Astrocyte of the hippocampus (primary cell): ENCODE measurements at regions not wholly inside any gene's neighbourhood (a gene's known extent, or its start where the extent isn't known, plus 50 kb on each side); places are given as distances from the start of the nearest gene placed in this dataset.
"Not testable (repeated sequence)": the region's sequence is repeated elsewhere in the genome, so short reads cannot be mapped to it uniquely, and the experiment has no call there.

Source experiments
- DNase-seq: peaks from one replicate; pipeline ENCODE4 v3.0.0; 2011; ENCODE audit warnings: low read depth, low spot score

DNA sequence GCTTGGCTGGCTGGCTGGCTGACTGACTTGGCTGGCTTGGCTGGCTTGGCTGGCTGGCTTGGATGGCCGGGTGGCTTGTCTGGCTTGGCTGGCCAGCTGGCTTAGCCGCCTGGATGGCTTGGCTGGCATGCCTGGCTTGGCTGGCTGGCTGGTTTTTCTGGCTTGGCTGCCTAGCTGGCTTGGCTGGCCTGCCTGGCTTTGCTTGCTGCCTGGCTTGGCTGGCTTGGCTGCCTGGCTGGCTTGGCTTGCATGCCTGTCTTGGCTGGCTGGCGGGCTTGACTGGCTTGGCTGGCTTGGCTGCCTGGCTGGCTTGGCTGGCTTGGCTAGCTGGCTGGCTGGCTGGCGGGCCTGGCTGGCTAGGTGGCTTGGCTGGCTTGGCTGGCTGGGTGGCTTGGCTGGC is 2830.5 kb downstream of the RPIA start:
- not testable (repeated sequence) for DNase-seq

GRCh38 chr2:91522877-91523276 is 2831.4 kb downstream of the RPIA start:
- not testable (repeated sequence) for DNase-seq

GRCh38 chr2:91523751-91524150 is 2832.3 kb downstream of the RPIA start:
- DNase-seq: not testable (repeated sequence)

GRCh38 chr2:91525587-91525986 is 2834.1 kb downstream of the RPIA start:
- DNase-seq: not testable (repeated sequence)

GRCh38 chr2:91526083-91526482 is 2834.6 kb downstream of the RPIA start:
- not testable (repeated sequence) for DNase-seq

DNA sequence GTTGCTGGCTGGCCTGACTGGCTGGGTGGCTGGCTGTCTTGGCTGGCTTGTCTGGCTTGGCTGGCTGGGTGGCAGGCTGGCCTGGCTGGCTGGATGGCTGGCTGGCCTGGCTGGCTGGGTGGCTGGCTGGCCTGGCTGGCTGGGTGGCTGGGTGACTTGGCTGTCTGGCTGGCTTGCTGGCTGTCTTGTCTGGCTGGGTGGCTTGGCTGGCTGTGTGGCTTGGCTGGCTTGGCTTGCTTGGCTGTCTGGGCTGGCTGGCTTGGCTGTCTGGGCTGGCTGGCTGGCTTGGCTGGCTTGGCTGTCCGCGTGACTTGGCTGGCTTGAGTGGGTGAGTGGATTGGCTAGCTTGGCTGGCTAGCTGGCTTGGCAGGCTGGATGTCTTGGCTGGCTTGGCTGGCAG is 2835.6 kb downstream of the RPIA start:
- DNase-seq: not testable (repeated sequence)

DNA sequence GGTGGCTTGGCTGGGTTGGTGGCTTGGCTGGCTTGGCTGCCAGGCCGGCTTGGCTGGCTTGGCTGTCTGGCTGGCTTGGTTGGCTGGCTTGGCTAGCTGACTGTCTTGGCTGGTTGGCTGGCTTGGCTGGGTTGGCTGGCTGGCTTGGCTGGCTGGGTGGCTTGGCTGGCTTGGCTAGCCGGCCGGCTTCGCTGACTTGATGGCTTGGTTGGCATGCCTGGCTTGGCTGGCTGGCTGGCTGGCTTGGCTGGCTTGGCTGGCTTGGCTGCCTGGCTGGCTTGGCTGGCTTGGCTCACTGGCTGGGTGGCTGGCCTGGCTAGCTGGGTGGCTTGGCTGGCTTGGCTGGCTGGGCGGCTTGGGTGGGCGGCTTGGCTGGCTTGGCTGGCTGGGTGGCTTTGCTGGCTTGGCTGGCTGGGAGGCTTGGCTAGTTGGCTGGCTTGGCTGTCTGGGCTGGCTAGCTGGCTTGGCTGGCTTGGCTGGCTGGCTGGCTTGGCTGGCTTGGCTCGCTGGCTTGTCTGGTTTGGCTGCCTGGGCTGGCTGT is 2836.1 kb downstream of the RPIA start:
- DNase-seq: not testable (repeated sequence)

GRCh38 chr2:91528361-91528760 is 2836.9 kb downstream of the RPIA start:
- not testable (repeated sequence) for DNase-seq

DNA sequence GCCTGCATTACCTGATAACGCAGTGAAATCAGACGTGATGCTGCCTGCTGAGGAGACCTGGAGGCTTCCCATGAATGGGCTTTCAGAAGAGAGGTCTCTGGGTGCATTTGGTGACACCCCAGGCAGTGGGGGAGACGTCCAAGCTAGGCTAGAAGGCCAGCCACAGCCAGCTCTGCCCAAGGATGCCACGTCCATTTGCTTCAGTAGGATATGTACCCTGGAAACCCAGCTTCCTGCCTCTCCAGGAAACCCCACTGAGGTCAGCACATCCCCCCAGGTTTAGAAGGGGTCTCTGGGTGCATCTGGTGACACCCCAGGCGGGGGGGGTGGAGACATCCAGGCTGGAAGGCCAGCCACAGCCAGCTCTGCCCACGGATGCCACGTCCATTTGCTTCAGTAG is 2844.6 kb downstream of the RPIA start:
- not testable (repeated sequence) for DNase-seq

- not testable (repeated sequence) for DNase-seq
Measured at GRCh38 chr2:91536549-91537263, 2845.2 kb downstream of the RPIA start.

DNA sequence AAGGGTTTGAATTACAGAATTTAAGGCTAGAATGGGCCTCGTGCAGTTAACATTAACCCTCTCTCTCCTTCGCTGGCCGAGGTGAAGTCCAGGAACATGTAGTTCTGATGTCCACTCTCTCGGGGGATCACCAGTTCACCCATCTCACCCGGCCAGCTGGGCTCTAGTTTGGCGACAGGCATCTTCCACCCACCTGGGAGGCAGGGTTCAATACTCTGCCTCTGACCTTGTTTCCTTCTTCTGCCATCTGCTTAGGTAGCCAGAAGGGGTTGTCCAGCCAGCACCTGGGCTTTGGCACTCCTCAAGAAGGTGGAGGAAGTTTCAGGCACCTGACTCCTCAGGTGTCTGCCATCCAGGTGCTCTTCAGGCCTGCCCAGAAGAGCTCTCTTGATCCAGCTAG is 2857.8 kb downstream of the RPIA start:
- DNase-seq: not testable (repeated sequence)

- DNase-seq: not testable (repeated sequence)
Measured at GRCh38 chr2:91558234-91558633, 2866.8 kb downstream of the RPIA start.

DNA sequence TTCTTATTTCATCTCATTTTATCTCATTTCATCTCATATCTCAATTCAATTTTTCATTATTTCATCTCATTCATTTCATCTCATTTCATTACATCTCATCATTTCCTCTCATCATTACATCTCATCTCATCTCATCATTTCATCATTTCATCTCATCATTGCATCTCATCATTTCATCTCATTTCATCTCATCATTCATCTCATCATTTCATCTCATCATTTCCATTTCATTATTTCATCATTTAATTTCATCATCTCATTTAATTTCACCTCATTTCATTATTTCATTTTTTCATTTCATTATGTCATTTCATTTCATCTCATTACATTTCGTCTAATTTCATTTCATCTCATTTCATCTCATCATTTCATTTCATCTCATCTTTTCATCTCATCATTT is 2867.8 kb downstream of the RPIA start:
- DNase-seq: not testable (repeated sequence)

- DNase-seq: not testable (repeated sequence)
Measured at GRCh38 chr2:91559886-91560614, 2868.6 kb downstream of the RPIA start.

DNA sequence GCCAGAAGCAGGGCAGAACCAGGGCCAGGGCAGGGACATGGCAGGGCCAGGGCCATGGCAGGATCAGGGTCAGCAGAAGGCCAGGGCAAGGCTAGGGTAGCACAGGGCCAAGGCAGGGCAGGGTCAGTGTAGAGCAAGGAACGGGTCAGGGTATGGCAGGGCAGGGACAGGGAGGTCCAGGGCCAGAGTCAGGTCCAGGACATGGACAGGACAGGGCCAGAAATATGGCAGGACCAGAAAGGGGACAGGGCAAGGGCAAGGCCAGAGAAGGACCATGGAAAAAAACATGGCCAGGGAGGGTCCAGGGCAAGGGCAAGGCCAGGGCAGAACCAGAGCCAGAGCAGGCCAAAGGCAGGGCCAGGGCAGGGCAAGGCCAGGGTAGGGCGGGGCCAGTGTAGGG is 2870.7 kb downstream of the RPIA start:
- not testable (repeated sequence) for DNase-seq

DNA sequence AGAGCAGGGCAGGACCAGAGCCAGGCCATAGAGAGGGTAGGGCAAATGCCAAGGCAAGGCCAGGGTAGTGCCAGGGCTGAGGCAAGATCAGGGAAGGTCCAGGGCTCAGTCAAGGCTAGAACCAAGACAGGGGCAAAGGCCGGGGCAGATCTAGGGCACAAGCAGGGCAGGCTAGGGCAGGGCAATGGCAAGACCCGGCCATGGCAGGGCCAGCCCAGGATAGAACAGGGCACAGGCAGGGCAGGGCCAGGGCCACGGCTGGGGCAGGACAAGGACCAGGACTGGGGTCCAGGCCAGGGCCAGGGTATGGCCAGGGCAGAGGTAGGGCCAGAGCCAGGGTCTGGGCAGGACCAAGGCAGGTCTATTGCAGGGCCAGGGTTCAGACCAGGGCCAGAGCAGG is 2873.2 kb downstream of the RPIA start:
- not testable (repeated sequence) for DNase-seq

DNA sequence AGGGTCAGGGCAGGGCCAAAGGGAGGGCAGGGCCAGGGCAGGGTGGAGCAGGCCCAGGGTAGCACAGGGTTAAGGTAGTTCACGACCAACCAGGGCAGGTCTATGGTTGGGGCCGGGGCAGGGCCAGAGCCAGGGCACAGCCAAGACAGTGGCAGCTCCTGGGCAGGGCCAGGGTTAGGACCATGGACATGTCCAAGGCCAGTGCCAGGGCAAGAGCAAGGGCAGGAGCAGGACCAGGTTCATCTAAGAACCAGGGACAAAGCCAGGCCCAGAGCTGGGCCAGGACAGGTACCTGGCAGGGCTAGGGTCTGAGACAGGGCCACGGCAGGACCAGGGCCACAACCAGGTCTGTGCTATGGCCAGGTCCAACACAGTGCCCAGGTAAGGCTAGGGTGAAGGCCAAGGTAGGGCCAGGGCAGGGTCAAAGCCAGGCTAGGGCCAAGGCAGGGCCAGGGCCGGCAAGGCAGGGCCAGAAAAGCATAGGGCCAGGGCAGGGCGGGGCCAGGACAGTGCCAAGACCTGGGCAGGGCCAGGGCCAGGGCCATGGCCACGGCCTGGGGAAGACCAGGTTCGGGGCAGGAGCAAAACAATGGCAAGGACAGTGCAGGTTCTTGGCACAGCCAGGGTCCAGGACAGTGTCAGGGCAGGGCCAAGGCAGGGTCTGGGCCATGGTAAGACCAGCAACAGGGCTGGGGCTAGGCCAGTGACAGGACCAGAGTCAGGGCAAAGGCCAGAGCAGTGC is 2874.4 kb downstream of the RPIA start:
- DNase-seq: not testable (repeated sequence)

GRCh38 chr2:91566611-91567010 is 2875.1 kb downstream of the RPIA start:
- DNase-seq: not testable (repeated sequence)

DNA sequence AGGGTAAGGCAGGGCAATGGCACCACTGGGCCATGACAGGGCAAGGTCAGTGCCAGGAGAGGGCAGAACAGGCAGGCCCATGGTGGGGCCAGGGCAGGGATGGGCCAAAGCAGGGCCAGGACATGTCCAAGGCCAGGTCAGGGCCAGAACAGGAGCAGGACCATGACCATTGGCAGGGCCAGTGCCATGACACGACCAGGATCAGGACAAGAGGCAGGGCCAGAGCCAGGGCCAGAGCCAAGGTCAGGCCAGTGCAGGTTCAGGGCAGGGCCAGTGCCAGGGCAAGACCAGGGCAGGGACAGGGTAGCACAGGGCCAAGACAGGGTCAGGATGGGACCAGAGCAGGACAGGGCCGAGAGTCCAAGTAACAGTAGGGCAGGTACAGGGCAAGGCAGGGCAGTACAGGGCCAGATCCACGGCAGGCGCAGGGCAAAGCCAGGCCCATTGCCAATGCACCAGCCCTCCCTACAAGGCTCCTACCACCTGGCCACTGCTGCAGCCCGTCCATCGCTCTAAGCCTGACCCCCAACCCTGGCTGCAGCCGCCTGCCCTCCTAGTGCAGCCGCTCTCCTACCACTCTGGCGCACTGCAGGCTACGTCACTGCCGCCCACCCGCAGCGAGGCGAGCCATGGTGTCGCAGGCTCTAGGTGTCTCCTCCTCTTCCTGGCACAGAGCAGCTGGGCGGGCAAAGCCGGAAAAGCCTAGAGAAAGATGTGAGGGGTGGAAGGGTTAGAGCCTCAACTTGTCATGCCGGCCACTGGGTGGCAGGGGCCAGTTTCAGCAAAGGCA is 2876.3 kb downstream of the RPIA start:
- not testable (repeated sequence) for DNase-seq

- DNase-seq: not testable (repeated sequence)
Measured at GRCh38 chr2:91568391-91569338, 2877.2 kb downstream of the RPIA start.
